DMS79 treated with DMSO at 0.1 percent for 48 hours (cell line): ENCODE measurements at regions not wholly inside any gene's neighbourhood (a gene's known extent, or its start where the extent isn't known, plus 50 kb on each side); places are given as distances from the start of the nearest gene placed in this dataset.
"Not testable (repeated sequence)": the region's sequence is repeated elsewhere in the genome, so short reads cannot be mapped to it uniquely, and the experiment has no call there.

Source experiments
- DNase-seq: peaks from one replicate; lab custom pipeline; 2025; lab: John Stamatoyannopoulos, UW

GRCh38 chr9:30301271-30301963 lies 2083.0 kb upstream of the ACO1 start:
- no peak for DNase-seq

GRCh38 chr9:30310711-30311110 lies 2073.7 kb upstream of the ACO1 start:
- DNase-seq, result no peak

- DNase-seq, result no peak
Observed at GRCh38 chr9:30329431-30329830, 2055.0 kb upstream of the ACO1 start.

- no peak for DNase-seq
Observed at GRCh38 chr9:30348904-30349303, 2035.5 kb upstream of the ACO1 start.

- no peak for DNase-seq
Observed at GRCh38 chr9:30349526-30350513, 2034.6 kb upstream of the ACO1 start.

- DNase-seq, result no peak
Observed at GRCh38 chr9:30356221-30356620, 2028.2 kb upstream of the ACO1 start.

GRCh38 chr9:30362373-30362772 lies 2022.1 kb upstream of the ACO1 start:
- DNase-seq, result no peak

GRCh38 chr9:30366140-30366539 lies 2018.3 kb upstream of the ACO1 start:
- DNase-seq, result not testable (repeated sequence)

GRCh38 chr9:30382271-30382670 lies 2002.2 kb upstream of the ACO1 start:
- DNase-seq, result no peak

GRCh38 chr9:30410273-30410672 lies 1974.2 kb upstream of the ACO1 start:
- DNase-seq, result no peak

- DNase-seq, result no peak
Observed at GRCh38 chr9:30411571-30411970, 1972.9 kb upstream of the ACO1 start.

GRCh38 chr9:30459156-30459555 lies 1925.3 kb upstream of the ACO1 start:
- no peak for DNase-seq

GRCh38 chr9:30476826-30477225 lies 1907.6 kb upstream of the ACO1 start:
- DNase-seq, result no peak

GRCh38 chr9:30478684-30479083 lies 1905.8 kb upstream of the ACO1 start:
- DNase-seq, result no peak

GRCh38 chr9:30482499-30482898 lies 1901.9 kb upstream of the ACO1 start:
- no peak for DNase-seq

GRCh38 chr9:30484690-30485089 lies 1899.8 kb upstream of the ACO1 start:
- no peak for DNase-seq

- DNase-seq, result no peak
Observed at GRCh38 chr9:30504502-30504905, 1879.9 kb upstream of the ACO1 start.

GRCh38 chr9:30505311-30505710 lies 1879.1 kb upstream of the ACO1 start:
- no peak for DNase-seq

- no peak for DNase-seq
Observed at GRCh38 chr9:30506749-30507148, 1877.7 kb upstream of the ACO1 start.

- no peak for DNase-seq
Observed at GRCh38 chr9:30507166-30507565, 1877.3 kb upstream of the ACO1 start.

GRCh38 chr9:30511666-30512065 lies 1872.8 kb upstream of the ACO1 start:
- no peak for DNase-seq

- DNase-seq, result no peak
Observed at GRCh38 chr9:30519166-30519565, 1865.3 kb upstream of the ACO1 start.

GRCh38 chr9:30519756-30520155 lies 1864.7 kb upstream of the ACO1 start:
- no peak for DNase-seq
